HCT116 (cell line): ENCODE measurements at regions not wholly inside any gene's neighbourhood (a gene's known extent, or its start where the extent isn't known, plus 50 kb on each side); places are given as distances from the start of the nearest gene placed in this dataset.

ENCODE experiments used
- ATAC-seq: fragments of 200-7000 bp; cut with Tn5 transposase; 2 replicates; pipeline ENCODE4 v1.9.1; 2020; ENCODE audit warnings: mild to moderate bottlenecking, moderate library complexity
- BruUV-seq: library from RNA; stranded (reverse); fragments of 400-500 nt; replicated peaks from 2 replicates; lab custom pipeline; 2021; lab: Mats Ljungman, UMichigan
- CTCF ChIA-PET: fragments of 300-600 bp; sonication (Branson Sonifier 250); formaldehyde crosslinking; loops from one replicate; lab custom pipeline; 2021; ENCODE audit warnings: antibody characterized with exemption; lab: Charles Lee
- POLR2A ChIA-PET: fragments of 300-600, 350-600 bp; sonication (Branson Sonifier 250); formaldehyde crosslinking; loops from one replicate; lab custom pipeline; 2021; ENCODE audit warnings: antibody characterized with exemption; lab: Charles Lee
- RAD21 ChIA-PET, 2 experiments: fragments of 300-600 bp; sonication (Branson Sonifier 250); formaldehyde crosslinking; loops; one replicate each; lab custom pipeline; 2023; ENCODE audit warnings: low total read pairs in 2 of 2; ENCODE audit not compliant: uncharacterized antibody in 2 of 2, unreplicated experiment in 2 of 2, low non-redundant PET in 1 of 2; lab: Charles Lee
- DNase-seq: peaks from one replicate; pipeline ENCODE4 v3.0.0-alpha.2; 2010; ENCODE audit warnings: low read depth, low spot score
- H2AFZ ChIP-seq: fragments of 200-600 bp; shearing (Covaris generic), sonication (generic); 2 replicates; pipeline ENCODE4 v1.6.1; 2017; ENCODE audit warnings: low read depth, mixed run types, mixed read lengths, antibody characterized with exemption, low read length; ENCODE audit not compliant: poor library complexity, severe bottlenecking
- H3K27ac ChIP-seq: 2 replicates; pipeline ENCODE4 v1.5.1; 2012; ENCODE audit warnings: low read depth, low read length
- H3K27me3 ChIP-seq: fragments of 200-600 bp; sonication (generic); 2 replicates; pipeline ENCODE4 v1.6.1; 2016; ENCODE audit warnings: mixed run types, low read length, mixed read lengths; ENCODE audit not compliant: insufficient read depth
- H3K36me3 ChIP-seq, 2 experiments: fragments of 200-500 bp in 1 of 2; fragments of 200-600 bp in 1 of 2; sonication (Bioruptor generic) in 1 of 2; sonication (generic) in 1 of 2; 2 replicates each; pipeline versions ENCODE4 v1.5.1 to v1.6.1; 2014 to 2016; ENCODE audit warnings: low read length in 2 of 2, inconsistent platforms in 1 of 2, mixed read lengths in 1 of 2, mixed run types in 1 of 2; ENCODE audit not compliant: insufficient read depth in 2 of 2, control insufficient read depth in 1 of 2
- H3K4me1 ChIP-seq, 2 experiments: fragments of 200-600 bp in 1 of 2; sonication (generic) in 1 of 2; 2 replicates each; pipeline versions ENCODE4 v1.5.1 to v1.6.1; 2012 to 2017; ENCODE audit warnings: low read length in 2 of 2, inconsistent platforms in 1 of 2, mild to moderate bottlenecking in 1 of 2, mixed read lengths in 1 of 2, mixed run types in 1 of 2, moderate library complexity in 1 of 2; ENCODE audit not compliant: insufficient read depth in 2 of 2, control insufficient read depth in 1 of 2
- H3K4me2 ChIP-seq: fragments of 200-600 bp; sonication (generic); 2 replicates; pipeline ENCODE4 v1.6.1; 2017; ENCODE audit warnings: mixed run types, low read length, mixed read lengths
- H3K4me3 ChIP-seq, 2 experiments: fragments of 200-600 bp in 1 of 2; sonication (generic) in 1 of 2; replicated peaks in 1 of 2; 2 replicates each; pipeline ENCODE4 v1.5.1; 2011 to 2016; ENCODE audit warnings: low read length in 2 of 2, control low read depth in 1 of 2, low read depth in 1 of 2, mild to moderate bottlenecking in 1 of 2, mixed read lengths in 1 of 2, mixed run types in 1 of 2
- H3K79me2 ChIP-seq: fragments of 200-600 bp; sonication (generic); 2 replicates; pipeline ENCODE4 v1.6.1; 2017; ENCODE audit warnings: mild to moderate bottlenecking, mixed run types, low read length, moderate library complexity, mixed read lengths; ENCODE audit not compliant: insufficient read depth
- H3K9ac ChIP-seq: fragments of 200-600 bp; sonication (generic); 2 replicates; pipeline ENCODE4 v1.6.1; 2016; ENCODE audit warnings: low read length, mixed read lengths
- H3K9me2 ChIP-seq: fragments of 200-600 bp; sonication (generic), shearing (Covaris generic); 2 replicates; pipeline ENCODE4 v1.6.1; 2017; ENCODE audit warnings: mixed run types, mild to moderate bottlenecking, moderate library complexity; ENCODE audit not compliant: insufficient read depth
- H3K9me3 ChIP-seq, 2 experiments: fragments of 200-500 bp in 1 of 2; fragments of 200-600 bp in 1 of 2; sonication (Bioruptor generic) in 1 of 2; sonication (generic) in 1 of 2; 2 replicates each; pipeline ENCODE4 v1.6.1; 2014 to 2017; ENCODE audit warnings: low read length in 2 of 2, mixed read lengths in 2 of 2, inconsistent platforms in 1 of 2, low read depth in 1 of 2, mild to moderate bottlenecking in 1 of 2, mixed run types in 1 of 2, moderate library complexity in 1 of 2; ENCODE audit not compliant: control insufficient read depth in 1 of 2, insufficient read depth in 1 of 2
- H4K20me1 ChIP-seq: fragments of 200-600 bp; sonication (generic), shearing (Covaris generic); 2 replicates; pipeline ENCODE4 v1.6.1; 2017; ENCODE audit warnings: mixed run types, mild to moderate bottlenecking, moderate library complexity; ENCODE audit not compliant: insufficient read depth
- EGR1 ChIP-seq: IDR thresholded peaks from 2 replicates; pipeline ENCODE4 v1.6.1; 2012; ENCODE audit warnings: low read depth
- EZH2 ChIP-seq: fragments of 200-600 bp; sonication (generic); IDR thresholded peaks from 2 replicates; pipeline ENCODE4 v1.6.1; 2017; ENCODE audit warnings: antibody characterized with exemption, mixed run types
- POLR2A ChIP-seq: IDR thresholded peaks from 2 replicates; pipeline ENCODE4 v1.7.0; 2011; ENCODE audit warnings: borderline replicate concordance; ENCODE audit not compliant: insufficient read depth, insufficient read length; ENCODE audit errors: extremely low read depth
- POLR2AphosphoS5 ChIP-seq: IDR thresholded peaks from 2 replicates; pipeline ENCODE4 v1.6.1; 2011; ENCODE audit warnings: mild to moderate bottlenecking, low read depth, low read length, moderate library complexity
- SIN3A ChIP-seq: IDR thresholded peaks from 2 replicates; pipeline ENCODE4 v1.6.1; 2012; ENCODE audit warnings: low read depth
- SRF ChIP-seq: IDR thresholded peaks from 2 replicates; pipeline ENCODE4 v1.6.1; 2012; ENCODE audit warnings: low read depth
- ZNF274 ChIP-seq: fragments of 200-500 bp; sonication (Bioruptor generic); IDR thresholded peaks from 2 replicates; pipeline ENCODE4 v1.6.1; 2014; ENCODE audit warnings: mild to moderate bottlenecking, low read depth, low read length, inconsistent platforms
- intact Hi-C: fragments of 100-400 bp; cut with micrococcal nuclease; formaldehyde crosslinking; loops from 2 replicates; pipeline ENCODE4 v1.10.0; 2022
- TF ChIP-seq, protein P1 (sequence below): IDR thresholded peaks from 2 replicates; pipeline ENCODE4 v1.6.1; 2011; ENCODE audit warnings: mild to moderate bottlenecking, low read length, moderate library complexity; ENCODE audit not compliant: insufficient replicate concordance; ENCODE audit errors: extremely low read depth

GRCh38 chr16:86987746-86988670 lies 329.2 kb downstream of the C16orf95 start:
- intact Hi-C loops: no loop called here
- Histone ChIP-seq H3K4me2 (no peak overlapping the region), H3K9me2 (no peaks in the 10 kb centered on the region), H3K27ac (no peak overlapping the region), H2AFZ (no peak overlapping the region), H4K20me1 (no peaks in the 10 kb centered on the region), H3K27me3 (peaks cover 35% of the 10 kb centered on the region), H3K9me3 (no peaks in the 10 kb centered on the region), H3K79me2 (no peaks in the 10 kb centered on the region), H3K36me3 (no peaks in the 10 kb centered on the region), H3K4me1 (no peaks in the 10 kb centered on the region), H3K9ac (no peak overlapping the region), H3K4me3 (no peak overlapping the region)
- no peak for ATAC-seq
- ChIA-PET POLR2A (no interaction called here), CTCF (no interaction called here), RAD21 (no interaction called here)
- BruUV-seq: no TSS peak
- DNase-seq: no peak
- TF ChIP-seq ZNF274 (no peak), EGR1 (no peak), SIN3A (no peak), EZH2 (no peak), POLR2A (no peak), SRF (no peak), POLR2AphosphoS5 (no peak)
- TF ChIP-seq, protein P1, sequence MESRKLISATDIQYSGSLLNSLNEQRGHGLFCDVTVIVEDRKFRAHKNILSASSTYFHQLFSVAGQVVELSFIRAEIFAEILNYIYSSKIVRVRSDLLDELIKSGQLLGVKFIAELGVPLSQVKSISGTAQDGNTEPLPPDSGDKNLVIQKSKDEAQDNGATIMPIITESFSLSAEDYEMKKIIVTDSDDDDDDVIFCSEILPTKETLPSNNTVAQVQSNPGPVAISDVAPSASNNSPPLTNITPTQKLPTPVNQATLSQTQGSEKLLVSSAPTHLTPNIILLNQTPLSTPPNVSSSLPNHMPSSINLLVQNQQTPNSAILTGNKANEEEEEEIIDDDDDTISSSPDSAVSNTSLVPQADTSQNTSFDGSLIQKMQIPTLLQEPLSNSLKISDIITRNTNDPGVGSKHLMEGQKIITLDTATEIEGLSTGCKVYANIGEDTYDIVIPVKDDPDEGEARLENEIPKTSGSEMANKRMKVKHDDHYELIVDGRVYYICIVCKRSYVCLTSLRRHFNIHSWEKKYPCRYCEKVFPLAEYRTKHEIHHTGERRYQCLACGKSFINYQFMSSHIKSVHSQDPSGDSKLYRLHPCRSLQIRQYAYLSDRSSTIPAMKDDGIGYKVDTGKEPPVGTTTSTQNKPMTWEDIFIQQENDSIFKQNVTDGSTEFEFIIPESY: no peak
